GM12878 (cell line): ENCODE measurements at regions not wholly inside any gene's neighbourhood (a gene's known extent, or its start where the extent isn't known, plus 50 kb on each side); places are given as distances from the start of the nearest gene placed in this dataset.

Source experiments
- ATAC-seq: fragments of 200-7000 bp; cut with Tn5 transposase; 3 replicates; pipeline ENCODE4 v1.9.1; 2020; ENCODE audit warnings: mild to moderate bottlenecking, moderate library complexity
- BruUV-seq: library from RNA; stranded (reverse); fragments of 400-500 nt; replicated peaks from 2 replicates; lab custom pipeline; 2021; lab: Mats Ljungman, UMichigan
- CTCF ChIA-PET: fragments of 300-600 bp; sonication (Branson Sonifier 250); formaldehyde crosslinking; extraction: SDS; loops from one replicate; lab custom pipeline; 2021; ENCODE audit warnings: inconsistent platforms; lab: Yijun Ruan, JAX
- POLR2A ChIA-PET: fragments of 350-600 bp; formaldehyde crosslinking; extraction: SDS; loops from one replicate; lab custom pipeline; 2021; ENCODE audit warnings: inconsistent platforms; lab: Charles Lee
- RAD21 ChIA-PET: fragments of 300-600 bp; sonication (Branson Sonifier 250); formaldehyde crosslinking; loops from one replicate; lab custom pipeline; 2023; ENCODE audit warnings: antibody characterized with exemption; ENCODE audit not compliant: unreplicated experiment; lab: Charles Lee
- SMC1A ChIA-PET: fragments of 300-600 bp; sonication (Branson Sonifier 250); formaldehyde crosslinking; loops from one replicate; lab custom pipeline; 2023; ENCODE audit not compliant: unreplicated experiment, uncharacterized antibody; lab: Charles Lee
- DNase-seq: peaks from one replicate; pipeline ENCODE4 v3.0.0-alpha.2; 2011; ENCODE audit warnings: low read depth, low spot score
- FAIRE-seq: peaks from 3 replicates; lab custom pipeline; 2011; peaks lifted over from hg19 to GRCh38; lab: Jason Lieb, UNC
- H2AFZ ChIP-seq: 2 replicates; pipeline ENCODE4 v1.6.0; 2011; ENCODE audit warnings: low read depth, low read length, control low read depth; ENCODE audit not compliant: control insufficient read depth
- H3K27ac ChIP-seq: 2 replicates; pipeline ENCODE4 v1.5.1; 2011; ENCODE audit warnings: control low read depth; ENCODE audit not compliant: control insufficient read depth, insufficient read depth
- H3K27me3 ChIP-seq, 2 experiments: replicated peaks in 1 of 2; 2 replicates each; pipeline versions ENCODE4 v1.6.0 to v1.6.1; 2011; ENCODE audit warnings: low read length in 1 of 2; ENCODE audit not compliant: control insufficient read depth in 2 of 2, insufficient read depth in 2 of 2
- H3K36me3 ChIP-seq, 2 experiments: 2 replicates each; pipeline ENCODE4 v1.5.1; 2011; ENCODE audit warnings: low read length in 1 of 2; ENCODE audit not compliant: control insufficient read depth in 2 of 2, insufficient read depth in 2 of 2
- H3K4me1 ChIP-seq: 2 replicates; pipeline ENCODE4 v1.6.1; 2011; ENCODE audit warnings: mild to moderate bottlenecking, low read length, moderate library complexity, mixed read lengths; ENCODE audit not compliant: control insufficient read depth, insufficient read depth
- H3K4me2 ChIP-seq: 2 replicates; pipeline ENCODE4 v1.6.0; 2011; ENCODE audit warnings: control low read depth; ENCODE audit not compliant: control insufficient read depth, insufficient read depth
- H3K4me3 ChIP-seq: fragments of 200-600 bp; sonication (generic); 2 replicates; pipeline ENCODE4 v1.5.1; 2016
- H3K79me2 ChIP-seq: 2 replicates; pipeline ENCODE4 v1.6.0; 2011; ENCODE audit warnings: low read length; ENCODE audit not compliant: control insufficient read depth, insufficient read depth
- H3K9ac ChIP-seq: 2 replicates; pipeline ENCODE4 v1.8.0; 2011; ENCODE audit warnings: low read length, control low read depth, mixed read lengths; ENCODE audit not compliant: control insufficient read depth, insufficient read depth
- H3K9me3 ChIP-seq: replicated peaks from 3 replicates; pipeline ENCODE4 v1.5.1; 2011; ENCODE audit warnings: mild to moderate bottlenecking, low read length; ENCODE audit not compliant: control insufficient read depth, insufficient read depth
- H4K20me1 ChIP-seq: 2 replicates; pipeline ENCODE4 v1.6.0; 2011; ENCODE audit not compliant: control insufficient read depth, insufficient read depth
- ATF2 ChIP-seq: IDR thresholded peaks from 2 replicates; pipeline ENCODE4 v1.6.1; 2012; ENCODE audit warnings: low read length, inconsistent platforms
- ATF3 ChIP-seq: IDR thresholded peaks from 2 replicates; pipeline ENCODE4 v1.6.1; 2011; ENCODE audit warnings: low read depth, mild to moderate bottlenecking, low read length, moderate library complexity, borderline replicate concordance; ENCODE audit errors: extremely low read depth
- BMI1 ChIP-seq: fragments of 450-650 bp; IDR thresholded peaks from 2 replicates; pipeline ENCODE4 v1.6.1; 2016; ENCODE audit warnings: mild to moderate bottlenecking, moderate library complexity, borderline replicate concordance
- BRCA1 ChIP-seq: IDR thresholded peaks from 2 replicates; pipeline ENCODE4 v1.6.1; 2011; ENCODE audit warnings: low read depth, low read length, improper control_type of control experiment
- CUX1 ChIP-seq: IDR thresholded peaks from 2 replicates; pipeline ENCODE4 v1.6.1; 2012; ENCODE audit warnings: improper control_type of control experiment, low read depth, low read length; ENCODE audit not compliant: insufficient replicate concordance
- E2F4 ChIP-seq: IDR thresholded peaks from 2 replicates; pipeline ENCODE4 v1.6.1; 2012; ENCODE audit warnings: low read depth, low read length, improper control_type of control experiment
- EED ChIP-seq: sonication (generic); IDR thresholded peaks from 2 replicates; pipeline ENCODE4 v1.6.1; 2016; ENCODE audit warnings: antibody characterized with exemption, low read depth
- HDAC6 ChIP-seq: fragments of 200-600 bp; sonication (generic); IDR thresholded peaks from one replicate; pipeline ENCODE4 v1.8.0; 2017; ENCODE audit warnings: antibody characterized with exemption; ENCODE audit not compliant: unreplicated experiment
- IRF4 ChIP-seq: IDR thresholded peaks from 2 replicates; pipeline ENCODE4 v1.6.1; 2011; ENCODE audit warnings: low read depth, low read length
- KAT2A ChIP-seq: conservative IDR thresholded peaks from 2 replicates; pipeline ENCODE4 v1.6.1; 2011; ENCODE audit warnings: low read depth, low read length; ENCODE audit not compliant: control insufficient read depth
- NFXL1 ChIP-seq: fragments of 450-650 bp; IDR thresholded peaks from 2 replicates; pipeline ENCODE4 v1.6.1; 2017; ENCODE audit warnings: antibody characterized with exemption, mild to moderate bottlenecking, borderline replicate concordance
- NFYB ChIP-seq: IDR thresholded peaks from 2 replicates; pipeline ENCODE4 v1.6.1; 2011; ENCODE audit warnings: low read depth, mild to moderate bottlenecking, low read length, improper control_type of control experiment, moderate library complexity; ENCODE audit not compliant: insufficient read depth
- SIX5 ChIP-seq: IDR thresholded peaks from 2 replicates; pipeline ENCODE4 v1.6.1; 2011; ENCODE audit warnings: mild to moderate bottlenecking, low read depth, low read length, moderate library complexity; ENCODE audit not compliant: severe bottlenecking
- SMARCA5 ChIP-seq: fragments of 450-650 bp; IDR thresholded peaks from 2 replicates; pipeline ENCODE4 v1.6.1; 2017; ENCODE audit warnings: mild to moderate bottlenecking
- YY1 ChIP-seq: IDR thresholded peaks from 2 replicates; pipeline ENCODE4 v1.6.1; 2011; ENCODE audit warnings: low read depth, mild to moderate bottlenecking, low read length
- ZZZ3 ChIP-seq: IDR thresholded peaks from 2 replicates; pipeline ENCODE4 v1.6.1; 2011; ENCODE audit warnings: low read depth; ENCODE audit not compliant: control insufficient read depth, insufficient read length
- WGBS: methylation state at CpG from one replicate; pipeline ENCODE4 v1.1.6; 2016; ENCODE audit warnings: low lambda C conversion rate; ENCODE audit not compliant: insufficient replicate concordance, insufficient coverage; ENCODE audit errors: missing lambda C conversion rate; 5-methylcytosine and 5-hydroxymethylcytosine counted together
- in situ Hi-C: fragments of 300-500 bp; cut with MboI; formaldehyde crosslinking; loops from 9 replicates; pipeline ENCODE4 v1.14.3; 2018; ENCODE audit warnings: mixed read lengths
- intact Hi-C: fragments of 100-400 bp; cut with micrococcal nuclease; formaldehyde crosslinking; loops from one replicate; pipeline ENCODE4 v1.14.2; 2022; ENCODE audit not compliant: unreplicated experiment

- no peak overlapping the region for H2AFZ ChIP-seq
- in situ Hi-C loops (no loop called here), intact Hi-C loops (loop anchor here (5.0 kb wide), 3 partner anchors 65 to 250 kb away; no protein-coding TSS in a partner anchor)
- RAD21 ChIA-PET = interaction anchor here (1.3 to 2.1 kb wide), 2 partner anchors 17 to 34 kb away, joined by 4 to 6 read pairs; no protein-coding TSS in a partner anchor
- no peak for DNase-seq
- WGBS = 43% methylated on average over 2 of the region's 2 CpGs
- no peak overlapping the region for H3K9ac ChIP-seq
- no peaks in the 10 kb centered on the region for H3K4me1 ChIP-seq
- BruUV-seq = no TSS peak
- H3K79me2 ChIP-seq = no peaks in the 10 kb centered on the region
- TF ChIP-seq BMI1 = no peak
- no peak for TF ChIP-seq NFXL1
- no peak for TF ChIP-seq NFYB
- TF ChIP-seq SMARCA5 = no peak
- no peak for TF ChIP-seq ATF3
- no peak for TF ChIP-seq IRF4
- TF ChIP-seq SIX5 = no peak
- TF ChIP-seq HDAC6 = no peak
- TF ChIP-seq CUX1 = no peak
- TF ChIP-seq BRCA1 = no peak
- no peak for TF ChIP-seq E2F4
- no peak for TF ChIP-seq EED
- TF ChIP-seq KAT2A = no peak
- no peak for TF ChIP-seq ATF2
- TF ChIP-seq ZZZ3 = no peak
- TF ChIP-seq YY1 = no peak
- SMC1A ChIA-PET = interaction anchor here (1.9 to 2.4 kb wide), 2 partner anchors 14 to 64 kb away, joined by 7 to 8 read pairs; no protein-coding TSS in a partner anchor
- no peak for FAIRE-seq
- H3K36me3 ChIP-seq = no peaks in the 10 kb centered on the region
- ATAC-seq = no peak
- H4K20me1 ChIP-seq = no peaks in the 10 kb centered on the region
- CTCF ChIA-PET = interaction anchor here (0.5 to 2.3 kb wide), 3 partner anchors 31 to 500 kb away, joined by 3 to 15 read pairs (median 4); no protein-coding TSS in a partner anchor
- POLR2A ChIA-PET = no interaction called here
- H3K4me3 ChIP-seq = no peak overlapping the region
- H3K9me3 ChIP-seq = no peaks in the 10 kb centered on the region
- H3K4me2 ChIP-seq = no peak overlapping the region
- H3K27ac ChIP-seq = no peak overlapping the region
- H3K27me3 ChIP-seq = no peaks in the 10 kb centered on the region
Measured at GRCh38 chr4:100061835-100062234, 111.8 kb upstream of the H2AZ1 start.
